ENCODE measurements at regions not wholly inside any gene's neighbourhood (a gene's known extent, or its start where the extent isn't known, plus 50 kb on each side); places are given as distances from the start of the nearest gene placed in this dataset.
A peak's percentile ranks its signal among the peaks of the same experiment; 100 is the strongest.

DNA sequence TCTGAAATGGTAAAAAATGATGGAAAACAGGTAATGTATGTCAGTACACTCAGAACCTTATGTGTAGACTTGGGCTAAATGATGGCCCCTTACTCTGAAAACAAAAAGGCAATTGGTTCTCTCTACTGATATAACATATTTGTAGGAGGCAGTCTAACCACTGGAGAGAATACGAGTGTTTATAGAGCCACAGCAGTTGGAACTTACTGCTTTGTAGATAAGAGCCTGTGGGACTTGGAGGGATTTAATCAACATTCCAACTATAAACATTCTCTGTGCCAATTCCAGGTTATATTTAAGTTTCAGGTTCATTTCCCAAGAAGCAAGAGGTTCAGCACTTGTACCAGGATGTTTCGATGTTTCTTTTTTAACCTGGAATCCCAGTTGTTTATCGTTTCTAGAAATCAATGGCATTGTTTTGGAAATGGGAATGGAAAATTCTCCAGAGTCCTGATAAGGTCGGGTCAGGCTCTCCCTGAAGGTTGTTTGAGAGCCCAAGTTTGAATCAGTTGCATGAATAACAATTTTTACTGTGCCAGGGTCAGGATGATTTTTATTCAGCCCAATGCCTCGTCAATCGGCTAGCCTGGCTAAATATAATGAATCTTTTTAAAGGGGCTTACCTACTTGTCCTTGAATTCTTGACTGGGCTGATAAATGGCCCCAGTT lies 278.4 kb upstream of the FAM98A start:
- no peak overlapping the region for H3K4me3 ChIP-seq (ENCODE audit: control insufficient read depth, low read depth, low read length)
- TF ChIP-seq, protein P1, sequence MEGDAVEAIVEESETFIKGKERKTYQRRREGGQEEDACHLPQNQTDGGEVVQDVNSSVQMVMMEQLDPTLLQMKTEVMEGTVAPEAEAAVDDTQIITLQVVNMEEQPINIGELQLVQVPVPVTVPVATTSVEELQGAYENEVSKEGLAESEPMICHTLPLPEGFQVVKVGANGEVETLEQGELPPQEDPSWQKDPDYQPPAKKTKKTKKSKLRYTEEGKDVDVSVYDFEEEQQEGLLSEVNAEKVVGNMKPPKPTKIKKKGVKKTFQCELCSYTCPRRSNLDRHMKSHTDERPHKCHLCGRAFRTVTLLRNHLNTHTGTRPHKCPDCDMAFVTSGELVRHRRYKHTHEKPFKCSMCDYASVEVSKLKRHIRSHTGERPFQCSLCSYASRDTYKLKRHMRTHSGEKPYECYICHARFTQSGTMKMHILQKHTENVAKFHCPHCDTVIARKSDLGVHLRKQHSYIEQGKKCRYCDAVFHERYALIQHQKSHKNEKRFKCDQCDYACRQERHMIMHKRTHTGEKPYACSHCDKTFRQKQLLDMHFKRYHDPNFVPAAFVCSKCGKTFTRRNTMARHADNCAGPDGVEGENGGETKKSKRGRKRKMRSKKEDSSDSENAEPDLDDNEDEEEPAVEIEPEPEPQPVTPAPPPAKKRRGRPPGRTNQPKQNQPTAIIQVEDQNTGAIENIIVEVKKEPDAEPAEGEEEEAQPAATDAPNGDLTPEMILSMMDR (IDR thresholded peaks at IDR 0.05; ENCODE audit: control insufficient read depth, insufficient read depth, low read depth, low read length, missing control alignments), result no peak
- DNase-seq (ENCODE audit: low read depth), result no peak

DNA sequence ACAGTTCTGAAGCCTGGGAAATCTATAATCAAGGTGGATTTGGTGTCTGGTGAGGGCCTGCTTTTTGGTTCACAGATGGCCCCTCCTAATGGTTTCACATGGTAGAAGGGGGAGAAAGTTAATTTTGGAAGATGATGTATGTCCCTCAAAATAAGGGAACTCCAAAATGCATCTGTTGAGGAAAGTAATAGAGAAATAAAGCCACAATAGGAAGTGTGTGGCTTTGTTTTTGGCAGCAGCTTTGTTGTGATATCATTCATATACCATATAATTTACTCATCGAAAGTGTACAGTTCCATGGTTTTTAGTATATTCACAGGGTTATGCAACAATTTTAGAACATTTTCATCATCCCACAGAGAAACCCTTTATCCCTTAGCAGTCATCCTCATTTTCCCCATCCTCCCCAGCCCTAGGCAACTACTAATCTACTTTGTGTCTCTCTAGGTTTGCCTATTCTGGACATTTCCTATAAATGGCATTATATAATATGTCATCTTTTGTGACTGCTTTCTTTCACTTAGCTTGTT lies 274.0 kb upstream of the FAM98A start:
- TF ChIP-seq, protein P1 (IDR thresholded peaks at IDR 0.05; ENCODE audit: control insufficient read depth, insufficient read depth, low read depth, low read length, missing control alignments), result no peak
- no peak for DNase-seq (ENCODE audit: low read depth)
- H3K4me3 ChIP-seq (ENCODE audit: control insufficient read depth, low read depth, low read length), result no peak overlapping the region

DNA sequence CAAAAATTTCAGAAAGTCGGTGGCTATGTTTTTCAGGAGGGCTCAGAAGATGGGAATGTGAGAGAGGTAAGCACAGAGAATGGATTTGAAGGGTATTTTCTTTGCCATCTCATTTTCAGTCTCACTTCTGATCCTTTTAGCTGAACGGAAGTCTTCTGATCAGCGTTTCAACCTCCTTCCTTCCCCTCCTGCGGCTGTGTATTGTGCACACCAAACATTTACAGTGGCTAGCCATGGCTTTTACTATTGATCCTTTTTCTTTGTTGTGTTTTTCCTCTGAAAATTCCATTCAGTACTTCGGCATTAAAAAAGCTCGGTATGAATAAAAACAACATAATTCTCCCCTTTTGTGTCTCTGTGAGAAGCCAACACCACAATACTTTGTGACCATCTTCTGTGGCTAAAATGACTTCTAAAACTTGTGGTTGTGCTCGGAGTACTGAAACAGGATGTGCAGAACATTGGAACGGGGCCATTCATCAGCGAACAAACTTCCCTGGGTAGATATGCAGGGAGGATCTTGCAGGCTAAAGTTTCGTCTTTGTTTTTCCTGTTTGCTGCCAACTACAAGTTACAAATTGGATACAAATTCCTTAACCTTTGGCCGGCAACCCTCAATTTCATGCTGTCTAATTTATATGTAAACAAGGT lies 260.8 kb upstream of the FAM98A start:
- DNase-seq (ENCODE audit: low read depth), result no peak
- no peak overlapping the region for H3K4me3 ChIP-seq (ENCODE audit: control insufficient read depth, low read depth, low read length)
- TF ChIP-seq, protein P1 (IDR thresholded peaks at IDR 0.05; ENCODE audit: control insufficient read depth, insufficient read depth, low read depth, low read length, missing control alignments), result no peak

DNA sequence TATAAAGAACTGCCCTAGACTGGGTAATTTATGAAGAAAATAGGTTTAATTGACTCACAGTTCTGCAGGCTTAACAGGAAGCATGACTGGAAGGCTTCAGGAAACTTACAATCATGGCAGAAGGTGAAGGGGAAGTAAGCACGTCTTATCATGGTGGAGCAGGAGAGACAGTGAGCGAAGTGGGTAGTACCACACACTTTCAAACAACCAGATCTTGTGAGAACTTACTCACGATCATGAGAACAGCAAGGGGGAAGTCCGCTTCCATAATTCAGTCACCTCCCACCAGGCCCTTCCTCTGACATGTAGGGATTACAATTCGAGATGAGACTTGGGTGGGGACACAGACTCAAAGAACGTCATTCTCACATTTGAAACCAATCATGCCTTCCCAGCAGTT lies 260.1 kb upstream of the FAM98A start:
- H3K4me3 ChIP-seq (ENCODE audit: control insufficient read depth, low read depth, low read length), result no peak overlapping the region
- DNase-seq (ENCODE audit: low read depth), result no peak
- TF ChIP-seq, protein P1 (IDR thresholded peaks at IDR 0.05; ENCODE audit: control insufficient read depth, insufficient read depth, low read depth, low read length, missing control alignments), result no peak

DNA sequence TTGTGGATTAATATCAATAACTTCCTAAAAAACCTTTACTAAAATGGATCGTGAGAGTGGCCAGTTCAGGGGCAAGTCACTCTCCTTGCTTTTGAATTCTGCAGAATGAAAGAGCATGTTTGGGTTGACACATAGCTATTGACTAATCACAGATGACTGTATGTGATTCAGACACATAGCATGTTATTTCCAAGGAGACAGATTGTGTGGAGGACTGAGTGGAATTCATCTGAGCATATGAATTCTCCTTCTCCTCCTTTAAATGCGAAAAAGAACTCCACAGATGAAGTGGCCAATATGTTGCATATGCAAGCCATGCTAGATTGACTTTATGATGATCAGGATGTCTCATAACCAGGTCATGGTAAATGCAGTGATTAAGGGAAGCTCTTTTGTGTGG lies 249.4 kb upstream of the FAM98A start:
- DNase-seq (ENCODE audit: low read depth), result peak; percentile 49
- H3K4me3 ChIP-seq (ENCODE audit: control insufficient read depth, low read depth, low read length), result no peak overlapping the region
- TF ChIP-seq, protein P1 (IDR thresholded peaks at IDR 0.05; ENCODE audit: control insufficient read depth, insufficient read depth, low read depth, low read length, missing control alignments), result no peak

DNA sequence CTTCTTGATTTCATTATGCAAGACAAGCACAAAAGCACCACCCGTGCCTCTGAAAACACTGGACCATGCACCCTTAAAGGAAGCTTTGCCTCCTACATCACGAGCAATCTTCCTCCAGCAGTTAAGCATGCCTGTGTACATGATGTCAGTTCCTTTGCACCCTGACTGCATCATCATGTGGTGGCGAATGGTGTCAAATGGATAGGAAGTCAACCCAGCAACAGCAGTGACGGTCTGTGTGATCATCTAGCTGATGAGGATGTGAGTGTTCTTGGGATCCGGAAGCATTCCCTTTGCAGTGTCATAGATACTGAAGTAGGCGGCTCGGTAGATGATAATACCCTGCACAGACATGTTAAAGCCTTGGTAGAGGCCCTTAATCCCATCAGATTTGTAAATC lies 240.7 kb upstream of the FAM98A start:
- H3K4me3 ChIP-seq (ENCODE audit: control insufficient read depth, low read depth, low read length), result no peak overlapping the region
- DNase-seq (ENCODE audit: low read depth), result no peak
- TF ChIP-seq, protein P1 (IDR thresholded peaks at IDR 0.05; ENCODE audit: control insufficient read depth, insufficient read depth, low read depth, low read length, missing control alignments), result no peak
